SW 1271 (cell line): ENCODE measurements at regions not wholly inside any gene's neighbourhood (a gene's known extent, or its start where the extent isn't known, plus 50 kb on each side); places are given as distances from the start of the nearest gene placed in this dataset.

Experiments used
- DNase-seq, 2 experiments: peaks; one replicate each; lab custom pipeline; 2025; lab: John Stamatoyannopoulos, UW

- no peak for DNase-seq
Measured at GRCh38 chr5:118778941-118779340, 209.4 kb downstream of the DTWD2 start.

- DNase-seq: no peak
Measured at GRCh38 chr5:118777189-118777736, 211.1 kb downstream of the DTWD2 start.

- no peak for DNase-seq
Measured at GRCh38 chr5:118776755-118777154, 211.6 kb downstream of the DTWD2 start.

GRCh38 chr5:118775790-118776499, 212.4 kb downstream of the DTWD2 start:
- no peak for DNase-seq

- no peak for DNase-seq
Measured at GRCh38 chr5:118768607-118769175, 219.7 kb downstream of the DTWD2 start.

- DNase-seq: no peak
Measured at GRCh38 chr5:118762291-118762690, 226.1 kb downstream of the DTWD2 start.

- DNase-seq: no peak
Measured at GRCh38 chr5:118761814-118762213, 226.5 kb downstream of the DTWD2 start.

- no peak for DNase-seq
Measured at GRCh38 chr5:118752969-118753368, 235.4 kb downstream of the DTWD2 start.

GRCh38 chr5:118736396-118736795, 252.0 kb downstream of the DTWD2 start:
- no peak for DNase-seq

GRCh38 chr5:118733394-118733793, 255.0 kb downstream of the DTWD2 start:
- no peak for DNase-seq

- no peak for DNase-seq
Measured at GRCh38 chr5:118728191-118728590, 260.2 kb downstream of the DTWD2 start.

GRCh38 chr5:118726891-118727290, 261.5 kb downstream of the DTWD2 start:
- no peak for DNase-seq

- DNase-seq: no peak
Measured at GRCh38 chr5:118723021-118723338, 265.4 kb downstream of the DTWD2 start.

- no peak for DNase-seq
Measured at GRCh38 chr5:118722122-118723020, 266.0 kb downstream of the DTWD2 start.

- DNase-seq: no peak
Measured at GRCh38 chr5:118711727-118712126, 276.6 kb downstream of the DTWD2 start.

GRCh38 chr5:118705959-118706667, 282.2 kb downstream of the DTWD2 start:
- DNase-seq: no peak

- DNase-seq: no peak
Measured at GRCh38 chr5:118703241-118703640, 285.1 kb downstream of the DTWD2 start.

GRCh38 chr5:118701791-118702190, 286.6 kb downstream of the DTWD2 start:
- DNase-seq: no peak

- no peak for DNase-seq
Measured at GRCh38 chr5:118700510-118700909, 287.8 kb downstream of the DTWD2 start.

- DNase-seq: no peak
Measured at GRCh38 chr5:118698774-118699173, 289.6 kb downstream of the DTWD2 start.

GRCh38 chr5:118696076-118696475, 292.3 kb downstream of the DTWD2 start:
- no peak for DNase-seq

GRCh38 chr5:118692811-118693342, 295.5 kb downstream of the DTWD2 start:
- no peak for DNase-seq
